CD8-positive, alpha-beta memory T cell (primary cell): ENCODE measurements at regions not wholly inside any gene's neighbourhood (a gene's known extent, or its start where the extent isn't known, plus 50 kb on each side); places are given as distances from the start of the nearest gene placed in this dataset.

Experiments
- CTCF ChIA-PET: fragments of 350-600 bp; sonication (Branson Sonifier 250); formaldehyde crosslinking; loops from one replicate; lab custom pipeline; 2021; ENCODE audit warnings: antibody characterized with exemption; lab: Charles Lee
- POLR2A ChIA-PET: fragments of 350-600 bp; sonication (Branson Sonifier 250); formaldehyde crosslinking; loops from one replicate; lab custom pipeline; 2021; ENCODE audit warnings: antibody characterized with exemption; lab: Charles Lee
- DNase-seq, 5 donors: peaks; one replicate each; pipeline versions ENCODE4 v3.0.0 to v3.0.0-alpha.2; 2020 to 2022; ENCODE audit warnings: mixed read lengths in 1 of 5
- H3K27ac ChIP-seq: one replicate; pipeline ENCODE4 v1.7.0; 2013; ENCODE audit warnings: low read depth, mild to moderate bottlenecking, low read length, moderate library complexity
- H3K27me3 ChIP-seq: 2 replicates; pipeline ENCODE4 v1.7.0; 2013; ENCODE audit warnings: low read length, mild to moderate bottlenecking; ENCODE audit not compliant: insufficient read depth, poor library complexity, severe bottlenecking
- H3K36me3 ChIP-seq: 2 replicates; pipeline ENCODE4 v1.7.0; 2013; ENCODE audit warnings: mild to moderate bottlenecking, low read length, moderate library complexity; ENCODE audit not compliant: insufficient read depth
- H3K4me1 ChIP-seq: 2 replicates; pipeline ENCODE4 v1.7.0; 2013; ENCODE audit warnings: mild to moderate bottlenecking, low read length, moderate library complexity; ENCODE audit not compliant: insufficient read depth
- H3K4me3 ChIP-seq: 2 replicates; pipeline ENCODE4 v1.7.0; 2013; ENCODE audit warnings: mild to moderate bottlenecking, low read length
- H3K9me3 ChIP-seq: 2 replicates; pipeline ENCODE4 v1.7.0; 2013; ENCODE audit warnings: mild to moderate bottlenecking, low read length
- H3K27ac Mint-ChIP-seq, 8 donors: one replicate each; pipeline ENCODE4 v1.8.0; 2020 to 2021; ENCODE audit warnings: mixed read lengths in 8 of 8, mild to moderate bottlenecking in 6 of 8, inconsistent platforms in 3 of 8, moderate library complexity in 3 of 8
- H3K27me3 Mint-ChIP-seq, 2 donors: one replicate each; pipeline ENCODE4 v1.8.0; 2020 to 2021; ENCODE audit warnings: mixed read lengths in 2 of 2, mild to moderate bottlenecking in 1 of 2, moderate library complexity in 1 of 2
- H3K36me3 Mint-ChIP-seq, 3 donors: one replicate each; pipeline ENCODE4 v1.8.0; 2020 to 2021; ENCODE audit warnings: mixed read lengths in 3 of 3, inconsistent platforms in 1 of 3, mild to moderate bottlenecking in 1 of 3
- H3K4me1 Mint-ChIP-seq, 3 donors: one replicate each; pipeline ENCODE4 v1.8.0; 2020 to 2021; ENCODE audit warnings: mixed read lengths in 3 of 3, inconsistent platforms in 1 of 3, mild to moderate bottlenecking in 1 of 3
- H3K4me3 Mint-ChIP-seq, 7 donors: one replicate each; pipeline ENCODE4 v1.8.0; 2020 to 2021; ENCODE audit warnings: mixed read lengths in 7 of 7, mild to moderate bottlenecking in 6 of 7, moderate library complexity in 4 of 7, inconsistent platforms in 2 of 7
- H3K9me3 Mint-ChIP-seq, 5 donors: one replicate each; pipeline ENCODE4 v1.8.0; 2020 to 2022; ENCODE audit warnings: mixed read lengths in 5 of 5, mild to moderate bottlenecking in 3 of 5, moderate library complexity in 2 of 5, inconsistent platforms in 1 of 5

DNA sequence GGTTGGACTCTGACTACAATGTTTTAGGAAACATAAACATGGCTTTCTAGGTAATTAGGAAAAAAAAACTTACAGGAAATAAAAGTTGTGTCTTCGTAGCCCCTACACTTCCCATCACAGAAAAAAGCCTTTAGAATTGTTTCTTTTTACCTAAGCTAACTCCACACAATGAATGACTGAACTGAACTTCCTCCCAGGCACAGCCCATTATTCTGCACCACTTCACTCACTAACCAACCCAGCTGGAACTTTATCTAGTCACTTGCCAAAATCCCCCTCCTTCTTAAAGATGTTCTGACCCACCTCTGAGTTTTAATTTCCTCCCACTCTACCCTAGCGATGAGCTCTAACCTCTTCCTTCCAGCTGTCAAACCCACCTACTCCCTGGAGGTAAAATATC lies 91.7 kb upstream of the MEOX2 start:
- no peak for DNase-seq
- Mint-ChIP-seq H3K4me1 (no peaks in the 10 kb centered on the region), H3K27ac (no peak overlapping the region), H3K9me3 (peaks cover 2 to 29% (median 4%) of the 10 kb centered on the region in 5 donors), H3K4me3 (no peak overlapping the region), H3K27me3 (no peaks in the 10 kb centered on the region), H3K36me3 (no peaks in the 10 kb centered on the region)
- Histone ChIP-seq H3K27me3 (no peaks in the 10 kb centered on the region), H3K36me3 (no peaks in the 10 kb centered on the region), H3K4me3 (no peak overlapping the region), H3K4me1 (no peaks in the 10 kb centered on the region), H3K9me3 (no peaks in the 10 kb centered on the region), H3K27ac (no peak overlapping the region)
- CTCF ChIA-PET: no interaction called here
- POLR2A ChIA-PET: no interaction called here

DNA sequence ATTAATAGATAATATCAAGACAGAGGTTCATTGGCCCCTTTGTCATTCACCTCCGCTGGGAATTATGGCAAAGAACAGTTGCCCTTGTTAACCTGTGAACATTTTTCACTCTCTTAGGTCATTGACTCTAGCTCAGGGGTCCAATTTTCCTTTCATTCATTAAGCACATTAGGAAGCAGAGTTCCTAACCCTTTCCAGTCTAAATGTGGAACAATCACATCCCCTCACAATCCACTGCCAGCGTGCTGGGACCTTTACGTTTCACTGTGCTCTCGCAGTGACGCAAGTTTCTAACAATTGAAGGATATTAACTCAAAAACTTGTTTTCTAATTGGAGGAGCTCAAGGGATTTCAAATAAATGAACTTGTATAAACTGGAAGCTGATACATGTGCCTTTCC lies 79.3 kb upstream of the MEOX2 start:
- H3K9me3 ChIP-seq: peaks cover 5% of the 10 kb centered on the region
- POLR2A ChIA-PET: no interaction called here
- Mint-ChIP-seq H3K36me3 (no peaks in the 10 kb centered on the region), H3K4me1 (no peaks in the 10 kb centered on the region), H3K4me3 (no peak overlapping the region), H3K27me3 (no peaks in the 10 kb centered on the region), H3K9me3 (peaks cover 7 to 15% (median 9%) of the 10 kb centered on the region in 5 donors), H3K27ac (no peak overlapping the region)
- no peaks in the 10 kb centered on the region for H3K36me3 ChIP-seq
- no peak overlapping the region for H3K4me3 ChIP-seq
- CTCF ChIA-PET: no interaction called here
- no peaks in the 10 kb centered on the region for H3K27me3 ChIP-seq
- no peak for DNase-seq
- no peak overlapping the region for H3K27ac ChIP-seq
- no peaks in the 10 kb centered on the region for H3K4me1 ChIP-seq

DNA sequence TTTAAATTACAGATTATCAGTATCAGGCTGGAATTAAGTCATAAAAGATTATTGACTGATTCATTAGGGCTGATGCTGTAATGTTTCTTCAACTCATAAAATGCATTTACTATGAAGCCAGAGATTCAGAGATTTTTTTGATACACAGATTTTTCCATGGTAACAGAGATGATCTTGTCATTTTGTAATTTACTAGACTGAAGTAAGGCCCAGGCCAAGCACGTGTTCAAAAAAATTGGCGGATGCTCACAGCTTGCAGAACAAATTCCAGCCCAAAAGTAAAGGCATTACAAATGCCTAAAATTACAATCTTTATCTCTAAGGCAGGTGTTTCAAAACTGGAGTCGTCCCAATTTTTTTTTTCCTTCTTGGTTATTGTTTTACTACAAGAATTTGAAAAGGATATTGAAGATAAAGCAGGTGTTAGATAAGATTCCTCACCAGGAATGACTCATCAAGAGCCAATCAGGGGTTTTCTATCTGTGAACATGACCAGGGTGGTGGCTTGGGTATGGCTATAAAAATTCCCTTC lies 78.4 kb upstream of the MEOX2 start:
- Histone ChIP-seq H3K9me3 (peaks cover 5% of the 10 kb centered on the region), H3K4me1 (no peaks in the 10 kb centered on the region), H3K27me3 (no peaks in the 10 kb centered on the region), H3K4me3 (no peak overlapping the region), H3K27ac (no peak overlapping the region), H3K36me3 (no peaks in the 10 kb centered on the region)
- no peak overlapping the region for H3K4me3 Mint-ChIP-seq
- no peaks in the 10 kb centered on the region for H3K27me3 Mint-ChIP-seq
- H3K4me1 Mint-ChIP-seq: no peaks in the 10 kb centered on the region
- H3K9me3 Mint-ChIP-seq: peaks cover 5 to 13% (median 8%) of the 10 kb centered on the region in 5 donors
- no peak overlapping the region for H3K27ac Mint-ChIP-seq
- CTCF ChIA-PET: no interaction called here
- no peaks in the 10 kb centered on the region for H3K36me3 Mint-ChIP-seq
- POLR2A ChIA-PET: no interaction called here
- DNase-seq: no peak

DNA sequence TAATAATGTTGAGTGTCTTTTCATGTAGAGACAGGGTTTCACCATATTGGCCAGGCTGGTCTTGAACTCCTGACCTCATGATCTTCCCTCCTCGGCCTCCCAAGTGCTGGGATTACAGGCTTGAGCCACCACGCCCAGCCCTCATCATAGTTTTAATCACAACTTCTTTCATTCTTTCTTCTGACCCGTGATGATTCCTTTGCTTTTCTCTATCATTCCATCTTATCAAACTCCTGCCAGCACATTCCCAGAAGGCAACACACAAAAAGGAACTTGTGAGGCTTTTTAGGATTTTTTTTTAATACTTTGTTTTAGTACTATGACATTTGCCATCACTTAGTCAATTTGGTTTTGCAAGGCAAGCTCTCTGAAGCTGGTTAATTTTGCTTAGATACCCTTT lies 77.5 kb upstream of the MEOX2 start:
- no peaks in the 10 kb centered on the region for H3K27me3 Mint-ChIP-seq
- ChIA-PET POLR2A (no interaction called here), CTCF (no interaction called here)
- DNase-seq: no peak
- H3K36me3 ChIP-seq: no peaks in the 10 kb centered on the region
- H3K9me3 Mint-ChIP-seq: peaks cover 5 to 20% (median 8%) of the 10 kb centered on the region in 5 donors
- no peaks in the 10 kb centered on the region for H3K4me1 ChIP-seq
- H3K36me3 Mint-ChIP-seq: no peaks in the 10 kb centered on the region
- H3K4me3 Mint-ChIP-seq: no peak overlapping the region
- no peaks in the 10 kb centered on the region for H3K27me3 ChIP-seq
- H3K27ac Mint-ChIP-seq: no peak overlapping the region
- H3K4me1 Mint-ChIP-seq: no peaks in the 10 kb centered on the region
- no peak overlapping the region for H3K27ac ChIP-seq
- no peak overlapping the region for H3K4me3 ChIP-seq
- H3K9me3 ChIP-seq: peaks cover 5% of the 10 kb centered on the region

DNA sequence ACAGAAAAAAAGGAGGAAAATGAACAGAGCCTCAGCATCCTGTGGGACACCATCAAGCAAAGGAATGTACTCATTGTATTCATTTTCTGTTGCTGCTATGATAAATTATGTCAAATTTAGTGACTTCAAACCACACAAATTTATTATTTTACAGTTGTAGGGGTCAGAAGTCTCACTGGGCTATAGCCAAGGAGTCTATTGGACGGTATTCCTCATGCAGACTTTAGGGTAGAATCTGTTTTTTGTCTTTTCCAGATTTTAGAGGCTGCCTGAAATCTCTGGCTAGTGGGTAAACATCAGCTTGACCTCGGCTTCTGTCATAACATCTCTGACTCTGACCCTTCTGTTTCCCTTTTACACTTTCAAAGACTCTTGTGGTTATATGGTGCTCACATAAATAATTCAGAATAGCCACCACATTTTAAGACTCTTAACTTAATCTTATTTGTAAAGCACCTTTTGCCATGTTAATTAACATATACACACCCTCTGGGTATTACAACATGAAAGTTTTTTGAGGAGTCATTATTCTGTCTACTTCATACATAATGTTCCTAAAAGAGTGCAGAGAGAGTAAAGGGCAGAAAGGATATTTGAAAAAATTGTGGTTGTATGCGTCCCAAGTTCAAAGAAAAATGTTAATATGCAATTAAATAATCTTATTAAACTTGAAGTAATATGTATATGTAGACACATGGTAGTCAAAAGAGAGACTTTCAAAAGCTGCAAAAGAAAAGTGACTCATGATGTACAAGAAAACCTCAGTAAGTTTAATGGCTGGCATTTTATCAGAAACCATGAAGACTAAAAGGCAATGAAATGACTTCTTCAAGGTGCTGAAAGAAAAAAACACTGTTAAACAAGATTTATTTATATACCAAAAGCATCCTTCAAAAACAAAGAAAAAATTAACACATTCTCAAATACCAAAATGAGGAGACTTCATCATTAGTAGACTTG lies 70.8 kb upstream of the MEOX2 start:
- Mint-ChIP-seq H3K27ac (no peak overlapping the region), H3K27me3 (no peaks in the 10 kb centered on the region), H3K9me3 (peaks cover 2 to 19% (median 4%) of the 10 kb centered on the region in 5 donors), H3K4me3 (no peak overlapping the region), H3K4me1 (no peaks in the 10 kb centered on the region), H3K36me3 (no peaks in the 10 kb centered on the region)
- Histone ChIP-seq H3K4me1 (no peaks in the 10 kb centered on the region), H3K36me3 (no peaks in the 10 kb centered on the region), H3K4me3 (no peak overlapping the region), H3K9me3 (no peaks in the 10 kb centered on the region), H3K27me3 (no peaks in the 10 kb centered on the region), H3K27ac (no peak overlapping the region)
- DNase-seq: no peak
- ChIA-PET CTCF (no interaction called here), POLR2A (no interaction called here)

DNA sequence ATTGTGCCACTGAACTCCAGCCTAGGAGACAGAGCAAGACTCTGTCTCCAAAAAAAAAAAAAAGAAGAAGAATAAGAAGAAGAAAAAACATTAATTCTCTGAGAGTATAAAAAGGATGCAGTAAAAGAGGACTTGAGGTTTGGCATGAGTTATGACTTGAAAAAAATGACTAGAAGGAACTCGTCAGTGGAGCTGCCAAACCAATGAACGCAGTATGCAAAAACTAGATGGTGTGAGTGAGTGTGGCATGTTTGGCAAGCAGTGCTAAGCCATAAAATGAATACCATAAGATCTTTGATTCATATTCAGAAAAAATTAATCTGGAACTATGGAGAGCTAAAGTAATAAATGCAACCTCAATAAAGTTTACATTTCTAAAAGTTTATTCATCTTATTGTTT lies 68.6 kb upstream of the MEOX2 start:
- Histone ChIP-seq H3K36me3 (no peaks in the 10 kb centered on the region), H3K4me1 (no peaks in the 10 kb centered on the region), H3K27me3 (no peaks in the 10 kb centered on the region), H3K4me3 (no peak overlapping the region), H3K27ac (no peak overlapping the region), H3K9me3 (no peaks in the 10 kb centered on the region)
- ChIA-PET CTCF (no interaction called here), POLR2A (no interaction called here)
- no peaks in the 10 kb centered on the region for H3K4me1 Mint-ChIP-seq
- H3K9me3 Mint-ChIP-seq: peaks cover 0 to 28% (median 2%) of the 10 kb centered on the region in 5 donors
- H3K4me3 Mint-ChIP-seq: no peak overlapping the region
- DNase-seq: no peak
- no peaks in the 10 kb centered on the region for H3K36me3 Mint-ChIP-seq
- no peaks in the 10 kb centered on the region for H3K27me3 Mint-ChIP-seq
- no peak overlapping the region for H3K27ac Mint-ChIP-seq

DNA sequence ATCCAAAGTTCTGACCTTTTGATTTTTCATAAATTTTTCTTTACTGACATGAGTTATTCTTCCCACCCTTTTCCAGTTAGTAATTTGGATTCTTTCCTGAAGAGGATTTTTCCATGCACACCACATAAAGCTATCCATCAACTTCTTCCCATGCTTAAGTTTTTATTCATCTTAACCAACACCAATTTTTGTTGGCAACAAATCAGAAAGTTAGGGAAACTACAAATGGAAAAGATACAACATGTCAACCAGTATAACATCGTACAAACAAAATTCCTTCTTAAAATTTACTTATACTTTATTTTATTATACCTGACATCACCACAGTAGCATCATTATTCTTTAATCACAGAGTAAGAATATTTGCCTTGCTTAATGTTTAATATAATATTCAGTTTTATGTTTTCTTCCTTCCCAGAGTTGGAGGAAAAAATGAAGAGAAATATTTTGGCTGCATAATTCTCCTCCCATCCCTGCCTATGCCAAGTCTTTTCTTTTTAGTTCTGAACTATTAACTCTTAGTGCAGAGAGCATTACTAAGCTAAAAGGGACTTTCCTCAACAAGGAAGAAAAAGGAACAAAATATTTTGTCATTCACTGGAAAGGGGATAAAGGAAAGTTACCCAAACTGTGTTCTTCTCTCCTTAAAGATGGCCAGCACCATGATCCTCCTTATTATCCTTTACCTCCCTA lies 67.5 kb upstream of the MEOX2 start:
- POLR2A ChIA-PET: no interaction called here
- Histone ChIP-seq H3K4me3 (no peak overlapping the region), H3K4me1 (no peaks in the 10 kb centered on the region), H3K36me3 (no peaks in the 10 kb centered on the region), H3K27ac (no peak overlapping the region), H3K27me3 (no peaks in the 10 kb centered on the region), H3K9me3 (no peaks in the 10 kb centered on the region)
- CTCF ChIA-PET: no interaction called here
- DNase-seq: no peak
- Mint-ChIP-seq H3K27ac (no peak overlapping the region), H3K4me1 (no peaks in the 10 kb centered on the region), H3K36me3 (no peaks in the 10 kb centered on the region), H3K27me3 (no peaks in the 10 kb centered on the region), H3K9me3 (peaks cover 0 to 28% (median 2%) of the 10 kb centered on the region in 5 donors), H3K4me3 (no peak overlapping the region)

DNA sequence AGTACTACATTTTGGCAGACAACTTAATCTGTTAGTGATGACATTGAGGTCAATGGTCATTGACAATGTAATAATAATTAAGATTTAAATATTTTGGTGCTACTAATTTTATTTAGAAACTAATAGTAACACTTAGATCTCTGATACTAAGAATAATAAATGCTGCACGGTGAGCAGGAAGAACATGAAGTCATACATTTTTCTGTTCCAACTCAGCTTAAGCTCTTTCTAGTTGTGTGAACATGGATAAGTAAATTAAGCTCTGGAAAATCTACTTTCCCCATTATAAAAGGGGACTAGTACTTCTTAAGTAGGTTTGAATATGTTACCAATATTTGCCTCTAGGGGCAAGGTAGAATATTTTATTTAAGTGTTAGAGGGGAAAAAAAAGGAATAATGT lies 65.9 kb upstream of the MEOX2 start:
- CTCF ChIA-PET: no interaction called here
- no peaks in the 10 kb centered on the region for H3K4me1 ChIP-seq
- no peak overlapping the region for H3K4me3 ChIP-seq
- H3K4me1 Mint-ChIP-seq: no peaks in the 10 kb centered on the region
- H3K27me3 Mint-ChIP-seq: no peaks in the 10 kb centered on the region
- H3K36me3 Mint-ChIP-seq: no peaks in the 10 kb centered on the region
- no peak overlapping the region for H3K27ac Mint-ChIP-seq
- H3K4me3 Mint-ChIP-seq: no peak overlapping the region
- POLR2A ChIA-PET: no interaction called here
- no peak for DNase-seq
- no peaks in the 10 kb centered on the region for H3K27me3 ChIP-seq
- H3K36me3 ChIP-seq: no peaks in the 10 kb centered on the region
- peaks cover 0 to 28% (median 2%) of the 10 kb centered on the region in 5 donors for H3K9me3 Mint-ChIP-seq
- no peaks in the 10 kb centered on the region for H3K9me3 ChIP-seq
- H3K27ac ChIP-seq: no peak overlapping the region
